HG02870 (cell line): ENCODE measurements at regions not wholly inside any gene's neighbourhood (a gene's known extent, or its start where the extent isn't known, plus 50 kb on each side); places are given as distances from the start of the nearest gene placed in this dataset.
"Not testable (repeated sequence)": the region's sequence is repeated elsewhere in the genome, so short reads cannot be mapped to it uniquely, and the experiment has no call there.

Experiments used
- ATAC-seq: cut with Tn5 transposase; IDR thresholded peaks from one replicate; pipeline ENCODE4 v1.9.1; 2021; ENCODE audit warnings: mild to moderate bottlenecking, moderate library complexity; ENCODE audit not compliant: unreplicated experiment

- ATAC-seq = no peak
Observed at GRCh38 chr9:13457795-13458194, 178.3 kb upstream of the MPDZ start.

- ATAC-seq = peak; percentile 56
Observed at GRCh38 chr9:13450723-13451122, 171.2 kb upstream of the MPDZ start.

GRCh38 chr9:13448482-13448881 is 169.0 kb upstream of the MPDZ start:
- no peak for ATAC-seq

- ATAC-seq = no peak
Observed at GRCh38 chr9:13447843-13448422, 168.4 kb upstream of the MPDZ start.

- no peak for ATAC-seq
Observed at GRCh38 chr9:13446938-13447842, 167.7 kb upstream of the MPDZ start.

GRCh38 chr9:13446286-13446937 is 166.9 kb upstream of the MPDZ start:
- ATAC-seq = no peak

GRCh38 chr9:13445103-13445500 is 165.6 kb upstream of the MPDZ start:
- ATAC-seq = no peak

- ATAC-seq = no peak
Observed at GRCh38 chr9:13444245-13445102, 165.0 kb upstream of the MPDZ start.

GRCh38 chr9:13443346-13444244 is 164.1 kb upstream of the MPDZ start:
- no peak for ATAC-seq

GRCh38 chr9:13439685-13440476 is 160.4 kb upstream of the MPDZ start:
- no peak for ATAC-seq

- no peak for ATAC-seq
Observed at GRCh38 chr9:13437866-13438265, 158.4 kb upstream of the MPDZ start.

GRCh38 chr9:13436591-13436990 is 157.1 kb upstream of the MPDZ start:
- ATAC-seq = no peak

GRCh38 chr9:13433453-13433852 is 154.0 kb upstream of the MPDZ start:
- not testable (repeated sequence) for ATAC-seq

- no peak for ATAC-seq
Observed at GRCh38 chr9:13432904-13433303, 153.4 kb upstream of the MPDZ start.

- ATAC-seq = no peak
Observed at GRCh38 chr9:13431692-13432091, 152.2 kb upstream of the MPDZ start.

- no peak for ATAC-seq
Observed at GRCh38 chr9:13431222-13431536, 151.7 kb upstream of the MPDZ start.

- ATAC-seq = no peak
Observed at GRCh38 chr9:13430368-13431221, 151.1 kb upstream of the MPDZ start.
